A549 (cell line): ENCODE measurements at regions not wholly inside any gene's neighbourhood (a gene's known extent, or its start where the extent isn't known, plus 50 kb on each side); places are given as distances from the start of the nearest gene placed in this dataset.

Experiments used
- ATAC-seq, 2 experiments: fragments of 200-7000 bp in 1 of 2; fragments of >200 bp in 1 of 2; cut with Nextera tagmentation in 1 of 2; cut with Tn5 transposase in 1 of 2; 3 replicates each; pipeline versions ENCODE4 v1.8.0 to v1.9.1; 2018 to 2020; ENCODE audit warnings: mild to moderate bottlenecking in 1 of 2, moderate library complexity in 1 of 2
- CTCF ChIA-PET: fragments of 300-600 bp; sonication (Branson Sonifier 250); formaldehyde crosslinking; extraction: SDS; loops from one replicate; lab custom pipeline; 2021; ENCODE audit warnings: antibody characterized with exemption, inconsistent platforms; lab: Yijun Ruan, JAX
- POLR2A ChIA-PET: fragments of 350-600 bp; formaldehyde crosslinking; extraction: SDS; loops from one replicate; lab custom pipeline; 2021; ENCODE audit warnings: antibody characterized with exemption, inconsistent platforms; lab: Yijun Ruan, JAX
- DNase-seq, 2 experiments: peaks; one replicate each; pipeline versions ENCODE4 v3.0.0 to v3.0.0-alpha.2; 2011 to 2016; ENCODE audit warnings: low read depth in 1 of 2, low spot score in 1 of 2
- FAIRE-seq: peaks from 2 replicates; lab custom pipeline; 2011; peaks lifted over from hg19 to GRCh38; lab: Jason Lieb, UNC
- H3K27ac ChIP-seq, 2 experiments: fragments of >200 bp; sonication (Bioruptor Twin); formaldehyde crosslinking; 3 replicates each; pipeline ENCODE4 v1.5.1; 2016 to 2017
- H3K4me1 ChIP-seq: fragments of >200 bp; sonication (Bioruptor Twin); formaldehyde crosslinking; 3 replicates; pipeline ENCODE4 v1.6.1; 2016
- H3K4me2 ChIP-seq: fragments of >200 bp; sonication (Bioruptor Twin); formaldehyde crosslinking; 3 replicates; pipeline ENCODE4 v1.6.1; 2016
- H3K4me3 ChIP-seq: fragments of >200 bp; sonication (Bioruptor Twin); formaldehyde crosslinking; 3 replicates; pipeline ENCODE4 v1.5.1; 2016
- H3K9me3 ChIP-seq: fragments of >200 bp; sonication (Bioruptor Twin); formaldehyde crosslinking; 3 replicates; pipeline ENCODE4 v1.6.1; 2016
- CHD2 ChIP-seq: fragments of 150-350 bp; IDR thresholded peaks from 2 replicates; pipeline ENCODE4 v1.6.1; 2014; ENCODE audit warnings: low read length; ENCODE audit not compliant: partially characterized antibody
- EHF ChIP-seq: fragments of 250-450 bp; sonication (Bioruptor Pico); IDR thresholded peaks from 2 replicates; pipeline ENCODE4 v1.5.0; 2020; ENCODE audit warnings: mild to moderate bottlenecking
- FOSB ChIP-seq: fragments of 250-450 bp; sonication (Bioruptor Pico); IDR thresholded peaks from 2 replicates; pipeline ENCODE4 v1.5.0; 2020; ENCODE audit warnings: mild to moderate bottlenecking, moderate library complexity
- FOXS1 ChIP-seq: fragments of 250-450 bp; sonication (Bioruptor Pico); IDR thresholded peaks from 2 replicates; pipeline ENCODE4 v1.5.0; 2020; ENCODE audit warnings: mild to moderate bottlenecking, moderate library complexity
- GATA3 ChIP-seq: IDR thresholded peaks from 2 replicates; pipeline ENCODE4 v1.6.1; 2012; ENCODE audit warnings: borderline replicate concordance
- HOXA7 ChIP-seq: fragments of 250-450 bp; sonication (Bioruptor Pico); IDR thresholded peaks from 2 replicates; pipeline ENCODE4 v1.5.0; 2020; ENCODE audit warnings: mild to moderate bottlenecking, moderate library complexity
- JUNB ChIP-seq: fragments of >200 bp; sonication (Bioruptor Twin); formaldehyde crosslinking; IDR thresholded peaks from 2 replicates; pipeline ENCODE4 v1.6.1; 2016
- KDM1A ChIP-seq: fragments of 200-600 bp; sonication (generic); IDR thresholded peaks from 2 replicates; pipeline ENCODE4 v1.6.1; 2016; ENCODE audit warnings: low read depth, mild to moderate bottlenecking
- MAFK ChIP-seq: fragments of 450-650 bp; IDR thresholded peaks from 2 replicates; pipeline ENCODE4 v1.6.1; 2014; ENCODE audit not compliant: partially characterized antibody
- MYC ChIP-seq: IDR thresholded peaks from 2 replicates; pipeline ENCODE4 v1.6.1; 2012; ENCODE audit warnings: mild to moderate bottlenecking, inconsistent platforms, low read length, improper control_type of control experiment, borderline replicate concordance
- PHF8 ChIP-seq: fragments of 200-600 bp; sonication (generic); IDR thresholded peaks from 2 replicates; pipeline ENCODE4 v1.6.1; 2016; ENCODE audit warnings: low read depth, mild to moderate bottlenecking, antibody characterized with exemption, moderate library complexity, borderline replicate concordance
- RAD21 ChIP-seq, 2 experiments: fragments of >200 bp in 1 of 2; sonication (Bioruptor Twin) in 1 of 2; formaldehyde crosslinking in 1 of 2; IDR thresholded peaks in 1 of 2; conservative IDR thresholded peaks in 1 of 2; 2 replicates in 1 of 2; 3 replicates in 1 of 2; pipeline ENCODE4 v1.6.1; 2012 to 2018; ENCODE audit warnings: inconsistent platforms in 1 of 2
- RARB ChIP-seq: fragments of 250-450 bp; sonication (Bioruptor Pico); IDR thresholded peaks from 2 replicates; pipeline ENCODE4 v1.8.0; 2021; ENCODE audit warnings: mild to moderate bottlenecking, moderate library complexity
- RCOR1 ChIP-seq: fragments of 150-350 bp; IDR thresholded peaks from 2 replicates; pipeline ENCODE4 v1.6.1; 2014; ENCODE audit warnings: antibody characterized with exemption, low read length, low read depth
- SMC3 ChIP-seq: fragments of >200 bp; sonication (Bioruptor Twin); formaldehyde crosslinking; IDR thresholded peaks from 3 replicates; pipeline ENCODE4 v1.6.1; 2018; ENCODE audit warnings: inconsistent platforms
- TFCP2L1 ChIP-seq: fragments of 250-450 bp; sonication (Bioruptor Pico); IDR thresholded peaks from 2 replicates; pipeline ENCODE4 v1.5.0; 2021; ENCODE audit warnings: mild to moderate bottlenecking
- ZSCAN20 ChIP-seq: fragments of 250-450 bp; sonication (Bioruptor Pico); IDR thresholded peaks from 2 replicates; pipeline ENCODE4 v1.8.0; 2022; ENCODE audit warnings: mild to moderate bottlenecking, moderate library complexity
- WGBS: methylation state at CpG from one replicate; pipeline ENCODE4 v1.1.6; 2017; ENCODE audit errors: missing lambda C conversion rate; 5-methylcytosine and 5-hydroxymethylcytosine counted together
- TF ChIP-seq, protein P1 (sequence below): IDR thresholded peaks from 2 replicates; pipeline ENCODE4 v1.6.1; 2012
- TF ChIP-seq, protein P2 (sequence below): fragments of >200 bp; sonication (Bioruptor Twin); formaldehyde crosslinking; IDR thresholded peaks from 3 replicates; pipeline ENCODE4 v1.6.1; 2016
- TF ChIP-seq, protein P3 (sequence below): fragments of 450-650 bp; IDR thresholded peaks from 2 replicates; pipeline ENCODE4 v1.6.1; 2014; ENCODE audit warnings: antibody characterized with exemption
- TF ChIP-seq, protein P4 (sequence below): fragments of 250-450 bp; sonication (Bioruptor Pico); IDR thresholded peaks from 2 replicates; pipeline ENCODE4 v1.5.0; 2020; ENCODE audit warnings: low read depth, mild to moderate bottlenecking, moderate library complexity
- TF ChIP-seq, protein P5 (sequence below): fragments of >200 bp; sonication (Bioruptor Twin); formaldehyde crosslinking; IDR thresholded peaks from 2 replicates; pipeline ENCODE4 v1.6.1; 2016
- TF ChIP-seq, protein P6 (sequence below): IDR thresholded peaks from 2 replicates; pipeline ENCODE4 v1.6.1; 2012

DNA sequence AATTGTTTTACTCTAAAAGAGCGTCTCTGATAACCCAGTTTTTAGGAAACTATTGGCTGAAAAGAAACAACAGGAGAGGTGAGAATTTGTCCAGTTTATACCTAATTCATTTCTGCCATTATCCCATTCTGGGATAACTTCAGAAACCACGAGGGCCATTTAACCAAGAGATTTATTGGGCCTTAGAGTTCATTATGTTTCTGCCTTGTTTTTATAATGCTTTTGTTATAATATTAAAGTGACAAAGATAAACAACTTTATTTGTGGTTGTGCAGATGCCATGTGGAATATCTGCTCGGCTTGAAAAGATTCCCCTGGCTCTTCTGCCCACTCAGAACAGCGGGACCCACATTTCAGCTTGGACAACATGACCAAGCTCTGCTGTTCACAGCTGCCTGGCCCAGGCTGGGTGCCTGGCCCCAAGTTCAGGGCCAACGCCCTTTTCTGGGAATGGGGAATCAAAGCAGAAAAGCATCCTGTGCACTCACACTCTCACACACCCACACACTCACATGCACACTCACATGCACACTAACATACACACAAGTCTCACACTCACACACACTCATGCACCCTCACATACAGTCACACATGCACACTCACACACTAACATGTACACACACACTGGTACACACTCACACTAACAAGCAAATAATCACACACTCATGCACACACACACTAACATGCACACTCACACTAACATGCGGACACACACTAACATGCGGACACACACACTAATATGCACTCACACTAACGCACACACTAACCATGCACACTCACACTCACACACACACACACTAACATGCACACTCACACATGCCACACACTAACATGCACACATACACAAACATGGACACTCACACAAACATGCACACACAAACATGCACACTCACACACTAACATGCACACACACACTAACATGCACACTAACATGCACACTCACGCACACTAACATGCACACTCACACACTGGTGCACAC lies 86.7 kb upstream of the NEDD9 start:
- POLR2A ChIA-PET, result interaction anchor here (0.9 to 1.6 kb wide), 2 partner anchors 88 to 112 kb away, joined by 7 to 18 read pairs; partner anchors contain the start of gene NEDD9
- Histone ChIP-seq H3K4me1 (peaks cover 70% of the 10 kb centered on the region), H3K9me3 (no peaks in the 10 kb centered on the region), H3K27ac (peak overlapping the region; percentile 96), H3K4me2 (peak overlapping the region; percentile 63), H3K4me3 (no peak overlapping the region)
- peak in 1 of 2 experiments; percentile 35 for DNase-seq
- WGBS, result 63% methylated on average over 9 of the region's 9 CpGs
- CTCF ChIA-PET, result interaction anchor here (0.6 to 1.4 kb wide), 5 partner anchors 15 to 178 kb away, joined by 3 to 4 read pairs (median 4); no protein-coding TSS in a partner anchor
- no peak for ATAC-seq
- no peak for FAIRE-seq
- no peak for TF ChIP-seq RARB (CRISPR knock-in tag)
- TF ChIP-seq TFCP2L1 (CRISPR knock-in tag), result no peak
- no peak for TF ChIP-seq RAD21 (conservative IDR thresholded peaks at IDR 0.05 in 1 of 2, IDR thresholded peaks at IDR 0.05 in 1 of 2)
- TF ChIP-seq SMC3, result no peak
- TF ChIP-seq EHF (CRISPR knock-in tag), result peak; percentile 61; the same call in 1 of the 2 replicates
- TF ChIP-seq, protein P1, sequence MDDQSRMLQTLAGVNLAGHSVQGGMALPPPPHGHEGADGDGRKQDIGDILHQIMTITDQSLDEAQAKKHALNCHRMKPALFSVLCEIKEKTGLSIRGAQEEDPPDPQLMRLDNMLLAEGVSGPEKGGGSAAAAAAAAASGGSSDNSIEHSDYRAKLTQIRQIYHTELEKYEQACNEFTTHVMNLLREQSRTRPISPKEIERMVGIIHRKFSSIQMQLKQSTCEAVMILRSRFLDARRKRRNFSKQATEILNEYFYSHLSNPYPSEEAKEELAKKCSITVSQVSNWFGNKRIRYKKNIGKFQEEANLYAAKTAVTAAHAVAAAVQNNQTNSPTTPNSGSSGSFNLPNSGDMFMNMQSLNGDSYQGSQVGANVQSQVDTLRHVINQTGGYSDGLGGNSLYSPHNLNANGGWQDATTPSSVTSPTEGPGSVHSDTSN, result no peak
- peak; percentile 4; the same call in 1 of the 2 replicates for TF ChIP-seq HOXA7 (CRISPR knock-in tag)

DNA sequence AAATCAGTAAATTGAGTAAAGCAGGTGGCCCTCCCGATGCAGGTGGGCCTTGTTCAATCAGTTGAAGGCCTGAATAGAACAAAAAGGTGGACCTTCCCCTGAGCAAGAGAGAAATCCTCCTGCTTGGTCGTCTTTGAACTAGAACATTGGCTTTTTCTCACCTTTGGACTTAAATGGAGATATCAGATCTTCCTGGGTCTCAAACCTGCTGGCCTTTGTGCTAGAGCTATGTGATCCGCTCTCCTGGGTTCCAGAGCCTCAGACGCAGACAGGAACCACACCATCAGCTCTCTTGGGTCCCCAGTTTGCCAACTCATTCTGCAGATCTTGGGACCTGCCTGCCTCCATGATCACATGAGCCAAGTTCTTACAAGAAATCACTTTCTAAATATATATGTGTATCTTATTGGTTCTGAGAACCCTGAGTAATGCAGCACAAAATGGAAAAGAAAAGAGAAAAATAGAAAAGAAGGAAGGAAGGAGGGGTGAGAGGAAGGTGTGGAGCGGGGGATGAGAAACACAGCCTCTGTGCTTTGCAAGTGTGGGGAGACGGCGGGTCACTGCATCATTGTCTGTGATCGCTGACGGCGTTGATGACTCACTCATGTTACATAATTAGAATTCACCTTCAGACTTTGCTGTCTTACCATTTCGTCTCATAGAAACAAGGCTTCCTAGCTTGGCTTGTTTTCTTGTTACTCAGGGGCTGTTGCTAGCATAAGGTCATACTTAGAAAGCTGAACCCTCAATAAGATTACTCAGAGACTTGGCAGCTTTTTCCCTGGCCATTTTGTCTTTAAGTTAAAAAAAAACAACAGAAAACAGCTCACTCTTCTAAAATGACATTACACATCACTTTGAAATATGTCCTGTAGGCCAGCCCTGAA lies 85.7 kb upstream of the NEDD9 start:
- peak; percentile 85 to 96 for DNase-seq
- H3K27ac ChIP-seq, result peak overlapping the region; percentile 96
- peak; percentile 83 to 91 for ATAC-seq
- H3K4me1 ChIP-seq, result peaks cover 61% of the 10 kb centered on the region
- CTCF ChIA-PET, result interaction anchor here (0.6 to 1.4 kb wide), 5 partner anchors 16 to 179 kb away, joined by 3 to 4 read pairs (median 4); no protein-coding TSS in a partner anchor
- POLR2A ChIA-PET, result interaction anchor here (0.9 to 1.6 kb wide), 3 partner anchors 46 to 111 kb away, joined by 3 to 18 read pairs (median 7); partner anchors contain the start of gene NEDD9
- WGBS, result 17% methylated on average over 11 of the region's 11 CpGs
- H3K4me3 ChIP-seq, result no peak overlapping the region
- H3K4me2 ChIP-seq, result peak overlapping the region; percentile 63
- no peak for FAIRE-seq
- H3K9me3 ChIP-seq, result no peaks in the 10 kb centered on the region
- peak; percentile 35 for TF ChIP-seq ZSCAN20 (CRISPR knock-in tag)
- TF ChIP-seq MYC, result no peak
- TF ChIP-seq CHD2, result no peak
- peak; percentile 96 for TF ChIP-seq GATA3
- no peak for TF ChIP-seq HOXA7 (CRISPR knock-in tag)
- TF ChIP-seq RCOR1, result no peak
- TF ChIP-seq, protein P2, sequence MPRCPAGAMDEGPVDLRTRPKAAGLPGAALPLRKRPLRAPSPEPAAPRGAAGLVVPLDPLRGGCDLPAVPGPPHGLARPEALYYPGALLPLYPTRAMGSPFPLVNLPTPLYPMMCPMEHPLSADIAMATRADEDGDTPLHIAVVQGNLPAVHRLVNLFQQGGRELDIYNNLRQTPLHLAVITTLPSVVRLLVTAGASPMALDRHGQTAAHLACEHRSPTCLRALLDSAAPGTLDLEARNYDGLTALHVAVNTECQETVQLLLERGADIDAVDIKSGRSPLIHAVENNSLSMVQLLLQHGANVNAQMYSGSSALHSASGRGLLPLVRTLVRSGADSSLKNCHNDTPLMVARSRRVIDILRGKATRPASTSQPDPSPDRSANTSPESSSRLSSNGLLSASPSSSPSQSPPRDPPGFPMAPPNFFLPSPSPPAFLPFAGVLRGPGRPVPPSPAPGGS, result peak; percentile 82; the same call in 1 of the 3 replicates
- no peak for TF ChIP-seq KDM1A
- TF ChIP-seq JUNB, result peak; percentile 97
- TF ChIP-seq EHF (CRISPR knock-in tag), result peak; percentile 77; the same call in 1 of the 2 replicates
- TF ChIP-seq MAFK, result peak; percentile 24
- TF ChIP-seq, protein P3, sequence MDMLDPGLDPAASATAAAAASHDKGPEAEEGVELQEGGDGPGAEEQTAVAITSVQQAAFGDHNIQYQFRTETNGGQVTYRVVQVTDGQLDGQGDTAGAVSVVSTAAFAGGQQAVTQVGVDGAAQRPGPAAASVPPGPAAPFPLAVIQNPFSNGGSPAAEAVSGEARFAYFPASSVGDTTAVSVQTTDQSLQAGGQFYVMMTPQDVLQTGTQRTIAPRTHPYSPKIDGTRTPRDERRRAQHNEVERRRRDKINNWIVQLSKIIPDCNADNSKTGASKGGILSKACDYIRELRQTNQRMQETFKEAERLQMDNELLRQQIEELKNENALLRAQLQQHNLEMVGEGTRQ, result 0 out of 2 replicates have a peak, but pooled peaks have one; percentile 9
- TF ChIP-seq FOSB (CRISPR knock-in tag), result no peak
- TF ChIP-seq, protein P4, sequence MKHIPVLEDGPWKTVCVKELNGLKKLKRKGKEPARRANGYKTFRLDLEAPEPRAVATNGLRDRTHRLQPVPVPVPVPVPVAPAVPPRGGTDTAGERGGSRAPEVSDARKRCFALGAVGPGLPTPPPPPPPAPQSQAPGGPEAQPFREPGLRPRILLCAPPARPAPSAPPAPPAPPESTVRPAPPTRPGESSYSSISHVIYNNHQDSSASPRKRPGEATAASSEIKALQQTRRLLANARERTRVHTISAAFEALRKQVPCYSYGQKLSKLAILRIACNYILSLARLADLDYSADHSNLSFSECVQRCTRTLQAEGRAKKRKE, result no peak
- TF ChIP-seq, protein P1, result peak; percentile 58; the same call in 1 of the 2 replicates
- TF ChIP-seq, protein P5, sequence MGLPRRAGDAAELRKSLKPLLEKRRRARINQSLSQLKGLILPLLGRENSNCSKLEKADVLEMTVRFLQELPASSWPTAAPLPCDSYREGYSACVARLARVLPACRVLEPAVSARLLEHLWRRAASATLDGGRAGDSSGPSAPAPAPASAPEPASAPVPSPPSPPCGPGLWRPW, result peak; percentile 49; the same call in 1 of the 2 replicates
- TF ChIP-seq, protein P6, sequence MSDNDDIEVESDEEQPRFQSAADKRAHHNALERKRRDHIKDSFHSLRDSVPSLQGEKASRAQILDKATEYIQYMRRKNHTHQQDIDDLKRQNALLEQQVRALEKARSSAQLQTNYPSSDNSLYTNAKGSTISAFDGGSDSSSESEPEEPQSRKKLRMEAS, result peak; percentile 70
- peak; percentile 26 to 51; a peak in 3 of 5 replicates for TF ChIP-seq RAD21 (conservative IDR thresholded peaks at IDR 0.05 in 1 of 2, IDR thresholded peaks at IDR 0.05 in 1 of 2)
- TF ChIP-seq PHF8, result no peak
- no peak for TF ChIP-seq FOXS1 (CRISPR knock-in tag)
